HG03457 (cell line): ENCODE measurements at regions not wholly inside any gene's neighbourhood (a gene's known extent, or its start where the extent isn't known, plus 50 kb on each side); places are given as distances from the start of the nearest gene placed in this dataset.
A peak's percentile ranks its signal among the peaks of the same experiment; 100 is the strongest.
"Not testable (repeated sequence)": the region's sequence is repeated elsewhere in the genome, so short reads cannot be mapped to it uniquely, and the experiment has no call there.

ENCODE experiments used
- ATAC-seq: cut with Tn5 transposase; IDR thresholded peaks from one replicate; pipeline ENCODE4 v1.9.1; 2021; ENCODE audit warnings: moderate number of reproducible peaks; ENCODE audit not compliant: unreplicated experiment

DNA sequence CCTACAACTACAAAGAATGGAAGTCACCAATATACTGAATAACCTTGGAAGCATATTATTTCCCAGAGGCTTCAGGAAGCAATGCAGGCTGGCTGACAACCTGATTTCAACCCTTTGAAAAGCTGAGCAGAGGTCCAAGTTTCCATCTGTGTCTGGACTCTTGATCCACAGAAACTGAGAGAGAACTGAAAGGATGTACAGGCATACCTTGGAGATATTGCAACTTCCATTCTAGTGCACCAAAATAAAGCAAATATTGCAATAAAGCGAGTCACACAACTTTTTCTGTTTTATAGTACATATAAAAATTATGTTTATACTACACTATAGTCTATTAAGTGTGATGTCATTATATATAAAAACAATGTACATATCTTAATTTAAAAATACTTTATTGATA lies 85.3 kb downstream of the TYW3 start:
- ATAC-seq, result no peak

DNA sequence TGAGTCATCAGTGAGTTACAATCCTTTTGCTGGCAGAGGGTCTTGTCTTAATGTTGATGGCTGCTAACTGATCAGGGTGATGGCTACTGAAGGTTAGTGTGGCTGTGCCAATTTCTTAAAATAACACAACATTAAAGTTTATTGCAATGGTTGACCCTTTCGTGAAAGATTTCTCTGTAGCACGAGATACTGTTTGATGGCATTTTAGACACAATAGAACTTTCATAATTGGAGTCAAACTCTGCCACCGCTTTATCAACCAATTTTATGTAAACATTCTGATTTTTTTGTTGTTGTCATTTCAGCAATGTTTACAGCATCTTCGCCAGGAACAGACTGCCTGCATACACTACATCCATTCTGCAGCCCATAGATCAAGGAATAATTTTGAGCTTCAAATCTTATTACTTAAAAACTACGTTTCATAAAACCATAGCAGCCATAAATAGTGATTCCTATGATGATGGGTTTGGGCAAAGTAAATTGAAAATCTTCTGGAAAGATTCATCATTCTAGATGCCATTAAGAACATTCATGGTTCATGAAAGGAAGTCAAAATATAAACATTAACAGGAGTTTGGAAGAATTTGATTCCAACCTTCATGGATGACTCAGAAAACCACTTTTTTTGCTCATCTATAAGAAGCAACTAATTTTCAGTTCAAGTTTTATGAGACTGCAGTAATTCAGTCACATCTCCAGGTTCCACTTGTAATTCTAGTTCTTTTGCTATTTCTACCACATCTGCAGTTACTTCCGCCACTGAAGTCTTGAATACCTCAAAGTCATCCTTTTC lies 85.9 kb downstream of the TYW3 start:
- ATAC-seq, result no peak

DNA sequence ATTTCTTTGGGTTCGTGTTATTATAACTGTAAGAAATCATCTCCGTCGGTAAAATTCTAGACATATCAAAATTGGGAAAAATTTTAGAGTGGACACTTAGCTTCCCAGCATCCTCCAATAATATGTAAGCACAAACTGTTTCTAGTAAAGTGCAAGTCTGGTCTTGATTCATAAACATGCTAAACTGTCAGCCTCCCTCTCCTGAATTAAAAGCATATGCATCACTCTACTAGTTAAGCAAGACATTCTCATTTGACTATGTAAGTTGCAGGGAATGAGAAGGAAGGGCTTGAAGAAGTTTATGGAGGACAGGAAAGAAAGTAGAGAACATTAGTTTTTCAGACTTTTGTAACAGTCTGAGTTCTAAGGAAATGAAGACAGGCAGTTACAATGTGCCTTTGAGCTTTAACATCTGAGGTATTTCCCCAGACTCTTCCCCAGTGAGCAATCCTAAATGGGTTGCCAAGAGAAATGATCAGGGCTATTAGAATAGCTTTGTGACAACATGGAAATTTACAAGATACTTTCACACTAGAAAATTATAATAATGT lies 90.0 kb downstream of the TYW3 start:
- ATAC-seq, result no peak

GRCh38 chr1:74824497-74825107 lies 91.7 kb downstream of the TYW3 start:
- ATAC-seq, result peak; percentile 86

- no peak for ATAC-seq
Observed at GRCh38 chr1:74830766-74831165, 97.8 kb downstream of the TYW3 start.

DNA sequence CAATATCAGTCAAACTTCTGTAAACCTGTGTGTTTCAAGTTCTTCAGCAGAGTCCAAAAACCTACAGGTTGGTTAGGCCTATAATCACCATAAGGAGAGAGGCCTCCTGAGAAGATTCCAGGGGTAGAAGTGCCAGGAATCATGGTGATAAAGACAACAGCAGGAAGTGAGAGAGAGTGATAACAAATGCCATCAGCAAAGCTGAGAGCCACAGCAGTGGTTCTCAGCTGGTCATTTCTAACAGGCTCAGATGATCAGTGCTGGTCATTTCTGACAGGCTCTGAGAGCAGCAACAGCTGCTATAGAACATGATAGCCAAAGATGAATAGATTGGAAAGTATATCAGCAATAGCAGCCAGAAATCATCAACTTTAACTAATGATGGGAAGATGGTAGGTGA lies 101.3 kb downstream of the TYW3 start:
- ATAC-seq, result no peak

DNA sequence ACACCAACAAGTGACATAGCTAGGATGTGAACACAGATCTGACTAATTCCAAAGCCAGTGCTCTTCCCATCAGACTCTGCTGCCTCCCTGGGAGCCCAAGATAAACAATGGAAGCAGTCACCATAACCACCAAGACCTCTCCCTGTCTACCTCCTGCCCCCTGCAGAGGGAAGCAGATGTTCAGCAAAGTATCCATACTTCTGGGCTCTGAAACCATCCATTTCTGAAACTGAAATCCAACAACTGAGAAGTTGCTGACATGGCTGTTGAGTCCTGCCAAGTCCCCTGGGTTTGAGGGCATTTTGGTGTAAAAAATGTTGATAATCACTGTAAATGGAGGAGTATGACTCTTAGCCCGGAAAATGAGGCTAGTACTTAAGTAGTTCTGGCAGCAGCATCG lies 102.1 kb downstream of the TYW3 start:
- ATAC-seq, result no peak

DNA sequence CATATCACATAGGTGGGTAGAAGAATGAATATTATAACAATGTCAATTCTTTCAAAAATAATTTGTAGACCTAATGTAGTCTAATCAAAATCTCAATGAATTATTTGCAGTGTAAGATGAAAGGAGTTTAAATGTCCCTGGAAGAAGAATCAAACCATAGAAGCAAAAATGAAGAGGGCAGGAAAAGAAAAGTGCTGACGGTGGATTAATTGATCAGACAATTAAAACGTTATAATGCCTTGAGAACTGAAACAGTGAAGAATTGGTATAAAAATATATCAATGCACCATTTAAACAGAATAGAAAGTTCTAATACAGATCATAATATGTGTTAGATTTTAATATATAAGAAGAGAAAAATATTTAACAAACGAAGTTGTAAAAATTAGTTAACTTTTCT lies 109.8 kb downstream of the TYW3 start:
- no peak for ATAC-seq

- ATAC-seq, result no peak
Observed at GRCh38 chr1:74847715-74848114, 114.8 kb downstream of the TYW3 start.

GRCh38 chr1:74853756-74854155 lies 120.8 kb downstream of the TYW3 start:
- ATAC-seq, result no peak

DNA sequence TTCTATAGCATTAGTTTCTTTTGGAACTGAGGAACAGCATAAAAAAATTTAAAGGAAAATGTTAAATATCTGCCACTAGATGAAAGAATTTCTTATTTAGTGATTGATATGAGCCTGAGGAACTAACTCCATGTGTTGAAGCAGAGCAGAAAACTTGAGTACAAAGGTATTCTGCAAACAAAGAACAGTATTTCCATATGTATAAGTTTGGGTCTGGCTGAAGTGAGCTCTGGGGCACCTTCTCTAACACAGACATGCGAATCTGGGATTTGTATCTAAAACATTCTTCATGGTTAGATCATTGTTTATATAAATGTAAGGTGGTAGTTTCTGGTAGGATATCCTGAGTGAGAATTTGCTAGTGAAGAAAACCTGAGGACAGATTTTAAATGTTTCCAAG lies 123.2 kb downstream of the TYW3 start:
- no peak for ATAC-seq

DNA sequence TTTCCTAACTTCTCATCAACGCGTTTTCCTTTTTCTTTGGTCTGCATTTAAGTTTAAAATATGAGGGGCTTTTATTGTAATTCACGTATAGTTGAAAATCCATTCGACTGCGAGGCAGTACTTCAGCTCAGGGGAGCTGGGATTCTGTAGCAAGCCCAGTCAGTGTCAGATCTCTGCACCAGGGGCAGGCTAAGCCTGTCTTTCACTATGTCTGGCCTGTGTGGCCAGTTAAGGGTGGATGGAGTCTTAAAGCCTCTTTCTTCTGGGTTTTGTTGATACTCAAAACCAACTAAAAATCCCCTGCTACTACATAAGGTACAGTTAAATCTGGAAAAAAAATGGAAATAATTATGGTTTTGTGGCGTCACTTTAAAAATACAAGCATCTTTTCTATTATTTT lies 124.7 kb downstream of the TYW3 start:
- ATAC-seq, result peak; percentile 41

DNA sequence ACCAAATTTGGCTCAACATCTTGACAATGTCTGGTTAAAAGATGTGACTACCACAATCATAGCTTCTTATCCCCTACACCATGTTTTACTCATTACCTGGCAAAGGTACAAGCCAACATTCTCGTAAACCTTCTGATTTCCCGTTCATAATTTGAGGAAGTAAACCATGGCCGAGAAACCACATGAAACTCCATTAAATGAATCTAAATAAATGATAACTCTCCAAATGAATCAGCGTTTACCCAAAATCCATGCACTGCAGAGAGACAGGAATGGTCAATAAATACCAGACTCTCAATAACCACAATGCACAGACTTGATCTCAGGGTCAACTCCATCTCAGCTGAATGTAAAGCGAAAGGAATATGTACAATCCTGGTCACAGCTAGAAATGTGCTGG lies 125.2 kb downstream of the TYW3 start:
- peak; percentile 92 for ATAC-seq

- no peak for ATAC-seq
Observed at GRCh38 chr1:74861867-74862266, 128.9 kb downstream of the TYW3 start.

- ATAC-seq, result no peak
Observed at GRCh38 chr1:74869702-74870101, 136.8 kb downstream of the TYW3 start.

DNA sequence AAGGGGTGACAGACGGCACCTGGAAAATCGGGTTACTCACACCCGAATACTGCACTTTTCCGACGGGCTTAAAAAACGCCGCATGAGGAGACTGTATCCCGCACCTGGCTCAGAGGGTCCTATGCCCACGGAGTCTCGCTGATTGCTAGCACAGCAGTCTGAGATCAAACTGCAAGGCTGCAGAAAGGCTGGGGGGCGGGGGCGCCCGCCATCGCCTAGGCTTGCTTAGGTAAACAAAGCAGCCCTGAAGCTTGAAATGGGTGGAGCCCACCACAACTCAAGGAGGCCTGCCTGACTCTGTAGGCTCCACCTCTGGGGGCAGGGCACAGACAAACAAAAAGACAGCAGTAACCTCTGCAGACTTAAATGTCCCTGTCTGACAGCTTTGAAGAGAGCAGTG lies 144.4 kb downstream of the TYW3 start:
- not testable (repeated sequence) for ATAC-seq

DNA sequence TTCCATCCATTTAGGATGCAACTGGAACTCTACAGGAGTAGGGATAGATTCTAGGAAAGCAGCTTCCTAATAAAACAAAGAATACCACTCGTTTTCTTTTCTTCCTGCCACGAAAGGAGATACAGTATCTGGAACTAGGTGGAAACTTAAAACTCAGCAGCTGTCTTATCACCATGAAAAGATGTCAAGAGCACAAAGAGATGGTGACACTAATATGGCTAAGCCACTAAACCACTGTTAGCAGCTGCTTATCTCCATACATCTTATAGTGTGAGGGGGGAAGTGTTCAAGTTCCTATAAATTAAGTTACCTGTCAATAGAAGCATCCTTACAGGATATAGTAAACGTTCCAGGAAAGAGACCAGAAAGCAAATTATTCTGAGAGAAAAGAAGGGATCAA lies 162.5 kb downstream of the TYW3 start:
- no peak for ATAC-seq

DNA sequence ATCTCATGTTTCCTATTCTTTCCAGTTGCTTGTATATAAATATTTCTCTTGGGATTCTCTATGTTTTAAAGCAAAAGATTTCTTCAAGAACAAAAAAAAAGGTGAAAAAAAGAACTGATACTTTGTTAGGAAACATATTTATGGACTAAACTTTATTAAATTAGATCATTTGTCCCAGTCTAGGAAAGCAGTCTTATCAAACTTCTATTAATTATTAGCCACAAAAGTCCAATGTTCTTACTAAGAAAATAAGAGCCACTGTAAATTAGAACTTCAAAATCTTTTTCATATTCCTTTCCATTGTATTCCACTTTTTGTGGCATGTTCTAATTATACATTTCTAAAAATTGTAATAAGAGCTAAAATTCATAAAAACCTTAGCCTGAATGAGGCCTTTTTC lies 175.2 kb downstream of the TYW3 start:
- no peak for ATAC-seq

- ATAC-seq, result no peak
Observed at GRCh38 chr1:74908797-74909196, 175.8 kb downstream of the TYW3 start.

DNA sequence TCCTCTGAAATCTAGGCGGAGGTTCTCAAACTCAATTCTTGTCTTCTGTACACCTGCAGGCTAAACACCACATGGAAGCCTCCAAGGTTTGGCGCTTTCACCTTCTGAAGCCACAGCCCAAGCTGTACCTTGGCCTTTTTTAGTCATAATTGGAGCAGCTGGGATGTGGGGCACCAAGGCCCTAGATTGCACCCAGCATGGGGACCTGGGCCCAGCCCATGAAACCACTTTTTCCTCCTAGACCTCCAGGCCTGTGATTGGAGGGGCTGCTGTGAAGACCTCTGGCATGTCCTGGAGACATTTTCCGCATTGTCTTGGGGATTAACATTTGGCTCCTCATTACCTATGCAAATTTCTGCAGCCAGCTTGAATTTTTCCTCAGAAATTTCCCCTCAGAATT lies 181.0 kb downstream of the TYW3 start:
- ATAC-seq, result no peak

DNA sequence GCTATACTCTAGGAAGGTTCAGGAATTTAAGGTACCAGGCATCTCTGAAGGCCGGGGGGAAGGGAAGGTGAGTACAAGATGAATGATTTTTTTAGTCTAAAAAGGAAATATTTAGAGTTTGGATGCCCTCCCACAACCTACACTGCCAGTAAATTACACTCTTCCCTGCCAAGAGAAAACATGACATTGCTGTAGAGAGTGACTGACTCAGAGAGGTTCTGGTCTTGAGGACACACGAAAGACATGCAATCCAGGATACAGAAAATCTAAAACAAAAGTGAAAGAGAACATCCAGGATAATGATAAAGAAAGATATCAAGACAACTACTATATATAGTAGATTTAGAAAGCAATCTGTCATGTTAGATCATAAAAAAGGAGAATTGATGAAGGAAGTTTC lies 200.5 kb downstream of the TYW3 start:
- no peak for ATAC-seq

DNA sequence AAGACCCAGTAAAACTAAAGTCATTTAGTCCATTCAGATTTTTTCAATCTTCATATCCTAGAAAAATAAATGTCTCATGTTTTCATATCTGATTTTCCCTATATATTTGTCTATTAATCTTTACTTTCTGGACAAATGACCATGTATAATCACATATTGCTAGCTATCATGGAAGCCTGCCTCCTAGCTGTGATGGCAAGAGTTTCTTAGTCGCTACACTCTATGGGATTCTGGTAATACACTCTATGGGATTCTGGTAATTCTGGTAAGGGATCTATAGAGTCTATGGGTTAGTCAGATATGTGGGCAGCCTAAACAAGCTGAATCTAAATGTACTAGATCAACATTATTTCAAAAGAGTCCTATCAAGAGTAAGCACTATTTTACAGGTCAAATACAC lies 198.7 kb upstream of the LHX8 start:
- no peak for ATAC-seq

DNA sequence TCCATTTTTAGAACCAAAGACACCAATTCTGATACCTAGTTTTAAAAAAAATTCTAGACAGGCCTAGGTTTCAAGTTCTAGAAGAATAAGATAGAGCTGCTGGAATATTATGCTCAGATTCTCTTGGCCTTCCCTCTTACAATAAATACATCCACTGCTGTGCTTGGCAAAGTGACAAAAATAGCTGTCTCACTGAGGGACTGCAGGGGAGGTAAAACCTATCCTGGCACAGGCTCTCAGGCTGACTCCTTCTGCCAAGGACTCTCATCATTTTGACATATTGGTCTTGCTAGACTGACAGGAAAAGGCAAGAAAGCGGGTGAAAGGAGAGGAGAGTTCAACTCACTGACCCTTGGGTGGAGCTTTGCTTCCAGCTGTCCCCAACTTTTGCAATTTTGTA lies 197.0 kb upstream of the LHX8 start:
- ATAC-seq, result no peak
